Endothelial cell of umbilical vein (primary cell): ENCODE measurements at regions not wholly inside any gene's neighbourhood (a gene's known extent, or its start where the extent isn't known, plus 50 kb on each side); places are given as distances from the start of the nearest gene placed in this dataset.

Experiments
- BruUV-seq: library from RNA; stranded (reverse); fragments of 400-500 nt; replicated peaks from 2 replicates; lab custom pipeline; 2021; lab: Mats Ljungman, UMichigan
- CTCF ChIA-PET: fragments of 300-600, 350-600 bp; sonication (Branson Sonifier 250); formaldehyde crosslinking; loops from one replicate; lab custom pipeline; 2021; ENCODE audit warnings: antibody characterized with exemption, inconsistent platforms; lab: Charles Lee
- POLR2A ChIA-PET: fragments of 300-600, 350-600 bp; sonication (Branson Sonifier 250); formaldehyde crosslinking; loops from one replicate; lab custom pipeline; 2021; ENCODE audit warnings: antibody characterized with exemption, inconsistent platforms; lab: Charles Lee
- DNase-seq: peaks from one replicate; pipeline ENCODE4 v3.0.0-alpha.2; 2011; ENCODE audit warnings: low read depth, low spot score
- FAIRE-seq: peaks from 2 replicates; lab custom pipeline; 2011; peaks lifted over from hg19 to GRCh38; lab: Jason Lieb, UNC
- H2AFZ ChIP-seq: 2 replicates; pipeline ENCODE4 v1.6.0; 2012; ENCODE audit warnings: low read depth, low read length, control low read depth, inconsistent platforms
- H3K27ac ChIP-seq: 2 replicates; pipeline ENCODE4 v1.5.1; 2011; ENCODE audit warnings: low read depth, mild to moderate bottlenecking, control low read depth, low read length, moderate library complexity; ENCODE audit not compliant: insufficient read depth
- H3K27me3 ChIP-seq, 2 experiments: 2 replicates each; pipeline versions ENCODE4 v1.6.0 to v1.6.1; 2011; ENCODE audit warnings: low read length in 2 of 2, mixed read lengths in 1 of 2; ENCODE audit not compliant: control insufficient read depth in 2 of 2, insufficient read depth in 2 of 2
- H3K36me3 ChIP-seq, 2 experiments: 2 replicates in 1 of 2; 3 replicates in 1 of 2; pipeline ENCODE4 v1.5.1; 2011; ENCODE audit warnings: low read length in 2 of 2, mild to moderate bottlenecking in 1 of 2, moderate library complexity in 1 of 2; ENCODE audit not compliant: control insufficient read depth in 2 of 2, insufficient read depth in 2 of 2; ENCODE audit errors: extremely low read depth in 1 of 2
- H3K4me1 ChIP-seq: 3 replicates; pipeline ENCODE4 v1.5.1; 2011; ENCODE audit warnings: mild to moderate bottlenecking, low read length; ENCODE audit not compliant: control insufficient read depth, insufficient read depth; ENCODE audit errors: extremely low read depth
- H3K4me2 ChIP-seq: 2 replicates; pipeline ENCODE4 v1.6.1; 2011; ENCODE audit warnings: low read length, control low read depth, mixed read lengths; ENCODE audit not compliant: insufficient read depth
- H3K4me3 ChIP-seq, 3 experiments: fragments of 200-600 bp in 1 of 3; sonication (generic), shearing (Covaris generic) in 1 of 3; replicated peaks in 1 of 3; 2 replicates each; pipeline ENCODE4 v1.5.1; 2011 to 2016; ENCODE audit warnings: control low read depth in 3 of 3, low read length in 3 of 3, mild to moderate bottlenecking in 2 of 3, inconsistent platforms in 1 of 3, low read depth in 1 of 3, moderate library complexity in 1 of 3; ENCODE audit not compliant: insufficient read depth in 1 of 3
- H3K79me2 ChIP-seq: 2 replicates; pipeline ENCODE4 v1.6.0; 2012; ENCODE audit warnings: low read length, inconsistent platforms; ENCODE audit not compliant: control insufficient read depth, insufficient read depth
- H3K9ac ChIP-seq: replicated peaks from 2 replicates; pipeline ENCODE3; 2011; ENCODE audit warnings: low read length, control low read depth; ENCODE audit not compliant: insufficient read depth; ENCODE audit errors: extremely low read depth
- H3K9me1 ChIP-seq: replicated peaks from 3 replicates; pipeline ENCODE4 v1.6.0; 2011; ENCODE audit warnings: mild to moderate bottlenecking, low read length; ENCODE audit not compliant: control insufficient read depth, insufficient read depth; ENCODE audit errors: extremely low read depth
- H3K9me3 ChIP-seq: replicated peaks from 2 replicates; pipeline ENCODE4 v1.5.1; 2012; ENCODE audit warnings: low read length, inconsistent platforms; ENCODE audit not compliant: control insufficient read depth, insufficient read depth
- H4K20me1 ChIP-seq: replicated peaks from 2 replicates; pipeline ENCODE3; 2011; ENCODE audit warnings: mild to moderate bottlenecking, low read length; ENCODE audit not compliant: control insufficient read depth, insufficient read depth; ENCODE audit errors: extremely low read depth
- CTCF ChIP-seq, 2 donors: IDR thresholded peaks; 1 replicate in 1 of 2; 2 replicates in 1 of 2; pipeline ENCODE4 v1.5.1; 2011; ENCODE audit warnings: low read length in 2 of 2, mild to moderate bottlenecking in 2 of 2, moderate library complexity in 2 of 2, control low read depth in 1 of 2, inconsistent platforms in 1 of 2, low read depth in 1 of 2; ENCODE audit not compliant: insufficient read depth in 1 of 2; ENCODE audit errors: extremely low read depth in 1 of 2
- EZH2 ChIP-seq: IDR thresholded peaks from 2 replicates; pipeline ENCODE4 v1.6.1; 2012; ENCODE audit warnings: borderline replicate concordance, low read depth, mild to moderate bottlenecking, moderate library complexity, low read length, inconsistent platforms; ENCODE audit not compliant: severe bottlenecking
- FOS ChIP-seq: IDR thresholded peaks from 2 replicates; pipeline ENCODE4 v1.6.1; 2011; ENCODE audit warnings: mild to moderate bottlenecking, low read length, moderate library complexity, borderline replicate concordance; ENCODE audit not compliant: insufficient read depth
- GATA2 ChIP-seq: IDR thresholded peaks from 2 replicates; pipeline ENCODE4 v1.7.0; 2011; ENCODE audit warnings: low read depth, mild to moderate bottlenecking, moderate library complexity, mixed read lengths, low read length; ENCODE audit not compliant: insufficient read length, insufficient read depth
- JUN ChIP-seq: IDR thresholded peaks from 2 replicates; pipeline ENCODE4 v1.6.1; 2011; ENCODE audit warnings: borderline replicate concordance, low read depth; ENCODE audit not compliant: insufficient read length, insufficient read depth
- MAX ChIP-seq: IDR thresholded peaks from 2 replicates; pipeline ENCODE4 v1.6.1; 2011; ENCODE audit not compliant: insufficient read depth, insufficient read length
- MYC ChIP-seq: IDR thresholded peaks from one replicate; pipeline ENCODE4 v1.6.1; 2011; ENCODE audit warnings: mild to moderate bottlenecking, low read depth, low read length
- POLR2A ChIP-seq: IDR thresholded peaks from 2 replicates; pipeline ENCODE4 v1.6.1; 2012; ENCODE audit warnings: low read depth, mild to moderate bottlenecking, control low read depth, low read length
- POLR2AphosphoS5 ChIP-seq: IDR thresholded peaks from 2 replicates; pipeline ENCODE4 v1.6.1; 2012; ENCODE audit warnings: low read depth, mild to moderate bottlenecking, control low read depth, low read length, moderate library complexity; ENCODE audit not compliant: insufficient read depth
- dilution Hi-C: fragments of 300-500 bp; cut with MboI; formaldehyde crosslinking; loops from one replicate; pipeline ENCODE4 v1.15.0; 2019; ENCODE audit warnings: low sequenced_read_pairs; ENCODE audit not compliant: extremely low pct_ligation_motif_present
- intact Hi-C: fragments of 100-400 bp; cut with micrococcal nuclease; formaldehyde crosslinking; loops from one replicate; pipeline ENCODE4 v1.10.0; 2022

GRCh38 chr3:189516039-189516438, 115.2 kb upstream of the TP63 start:
- POLR2A ChIA-PET: no interaction called here
- Histone ChIP-seq H3K4me2 (no peak overlapping the region), H3K9ac (no peak overlapping the region), H3K27ac (no peak overlapping the region), H3K9me3 (peaks cover 2% of the 10 kb centered on the region), H3K27me3 (no peaks in the 10 kb centered on the region), H4K20me1 (no peaks in the 10 kb centered on the region), H3K4me3 (no peak overlapping the region), H3K36me3 (no peaks in the 10 kb centered on the region), H3K9me1 (no peaks in the 10 kb centered on the region), H3K4me1 (no peaks in the 10 kb centered on the region), H2AFZ (no peak overlapping the region), H3K79me2 (no peaks in the 10 kb centered on the region)
- intact Hi-C loops (no loop called here), dilution Hi-C loops (no loop called here)
- no peak for FAIRE-seq
- no peak for TF ChIP-seq FOS
- no peak for TF ChIP-seq POLR2AphosphoS5
- no peak for TF ChIP-seq GATA2
- no peak for TF ChIP-seq CTCF (IDR thresholded peaks at IDR 0.05; ENCODE audit: extremely low read depth in 1 of 2, insufficient read depth in 1 of 2, low read depth in 1 of 2, low read length in 2 of 2)
- no peak for TF ChIP-seq POLR2A
- no peak for TF ChIP-seq EZH2
- no peak for TF ChIP-seq MYC
- no peak for TF ChIP-seq JUN
- TF ChIP-seq MAX: no peak
- DNase-seq: no peak
- BruUV-seq: no TSS peak
- CTCF ChIA-PET: no interaction called here
